ENCODE measurements at regions not wholly inside any gene's neighbourhood (a gene's known extent, or its start where the extent isn't known, plus 50 kb on each side); places are given as distances from the start of the nearest gene placed in this dataset.

DNA sequence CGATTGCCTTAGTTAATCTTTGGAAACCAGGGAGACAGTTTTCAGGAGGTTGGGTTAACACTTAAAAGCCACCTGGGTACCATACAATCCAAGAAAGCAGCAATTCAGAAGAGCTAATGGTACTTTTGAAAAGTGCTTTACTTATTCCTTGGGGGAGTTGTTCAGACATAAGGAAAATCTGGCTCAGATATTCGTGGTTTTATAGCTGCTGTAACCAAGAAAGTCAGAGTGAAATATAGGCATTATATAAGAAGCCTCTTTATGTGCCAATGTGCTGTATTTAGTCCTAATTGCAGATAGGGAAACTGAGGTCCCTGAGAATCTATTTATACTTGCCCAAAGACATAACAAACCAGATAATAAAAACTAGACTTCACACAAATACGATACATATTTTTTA, 387.5 kb downstream of the COG6 start:
- TF ChIP-seq ETS1 (IDR thresholded peaks at IDR 0.05) (no peak), STAT1 (IDR thresholded peaks at IDR 0.05; ENCODE audit: unreplicated experiment) (no peak), ZNF462 (CRISPR knock-in tag; IDR thresholded peaks at IDR 0.05) (no peak), POLR2AphosphoS5 (IDR thresholded peaks at IDR 0.05; ENCODE audit: low read depth) (no peak), ZNF331 (CRISPR knock-in tag; IDR thresholded peaks at IDR 0.05; ENCODE audit: low read depth) (no peak), ZNF114 (CRISPR knock-in tag; IDR thresholded peaks at IDR 0.05) (no peak)
- no peak overlapping the region for H3K4me2 ChIP-seq
- H4K20me1 ChIP-seq (replicated peaks; ENCODE audit: insufficient read depth): no peaks in the 10 kb centered on the region
- Mint-ChIP-seq H3K4me1 (no peaks in the 10 kb centered on the region), H3K27me3 (ENCODE audit: insufficient read depth, low read depth, poor library complexity) (peaks cover 4% of the 10 kb centered on the region), H3K27ac (no peak overlapping the region), H3K36me3 (ENCODE audit: low read depth) (no peaks in the 10 kb centered on the region), H3K9me3 (peaks cover 3% of the 10 kb centered on the region; the same call in 1 of the 3 replicates), H3K4me3 (no peak overlapping the region)
- H3K79me2 ChIP-seq (replicated peaks; ENCODE audit: insufficient read depth): no peaks in the 10 kb centered on the region
- H3K9me2 ChIP-seq (ENCODE audit: insufficient read depth): no peaks in the 10 kb centered on the region; the same call in none of the 2 replicates
- no peak overlapping the region for H3K4me3 ChIP-seq
- H3K36me3 ChIP-seq (ENCODE audit: insufficient read depth): no peaks in the 10 kb centered on the region
- no peaks in the 10 kb centered on the region for H3K27me3 ChIP-seq (ENCODE audit: insufficient read depth)
- DNase-seq (ENCODE audit: low spot score): no peak
- ATAC-seq: no peak
- H2AFZ ChIP-seq: no peak overlapping the region
- H3K27ac ChIP-seq (ENCODE audit: low read depth): no peak overlapping the region
- no peaks in the 10 kb centered on the region for H3F3A ChIP-seq (replicated peaks; ENCODE audit: low read depth)
- H3K4me1 ChIP-seq (ENCODE audit: insufficient read depth): no peaks in the 10 kb centered on the region

All from GM23338 (cell line).